ENCODE measurements at regions not wholly inside any gene's neighbourhood (a gene's known extent, or its start where the extent isn't known, plus 50 kb on each side); places are given as distances from the start of the nearest gene placed in this dataset.
"Not testable (repeated sequence)": the region's sequence is repeated elsewhere in the genome, so short reads cannot be mapped to it uniquely, and the experiment has no call there.

- no peak for DNase-seq
- Mint-ChIP-seq H3K36me3 (no peaks in the 10 kb centered on the region), H3K27ac (no peak overlapping the region), H3K4me3 (no peak overlapping the region), H3K4me1 (no peaks in the 10 kb centered on the region), H3K27me3 (no peaks in the 10 kb centered on the region), H3K9me3 (ENCODE audit: low read depth) (no peaks in the 10 kb centered on the region)
- CTCF ChIA-PET: no interaction called here
- ATAC-seq: no peak
Observed at GRCh38 chr1:55815745-55816455, 600.7 kb upstream of the USP24 start.

GRCh38 chr1:55814967-55815366 is 599.8 kb upstream of the USP24 start:
- DNase-seq (no peak), ATAC-seq (no peak)
- Mint-ChIP-seq H3K27ac (no peak overlapping the region), H3K4me1 (no peaks in the 10 kb centered on the region), H3K27me3 (no peaks in the 10 kb centered on the region), H3K9me3 (ENCODE audit: low read depth) (no peaks in the 10 kb centered on the region), H3K36me3 (no peaks in the 10 kb centered on the region), H3K4me3 (no peak overlapping the region)
- CTCF ChIA-PET: no interaction called here

GRCh38 chr1:55813618-55814017 is 598.5 kb upstream of the USP24 start:
- H3K27ac Mint-ChIP-seq: no peak overlapping the region
- ATAC-seq (no peak), DNase-seq (no peak)
- H3K36me3 Mint-ChIP-seq: no peaks in the 10 kb centered on the region
- H3K4me1 Mint-ChIP-seq: no peaks in the 10 kb centered on the region
- H3K27me3 Mint-ChIP-seq: no peaks in the 10 kb centered on the region
- CTCF ChIA-PET: no interaction called here
- H3K9me3 Mint-ChIP-seq (ENCODE audit: low read depth): no peaks in the 10 kb centered on the region
- H3K4me3 Mint-ChIP-seq: no peak overlapping the region

GRCh38 chr1:55812281-55812680 is 597.1 kb upstream of the USP24 start:
- Mint-ChIP-seq H3K36me3 (no peaks in the 10 kb centered on the region), H3K4me1 (no peaks in the 10 kb centered on the region), H3K4me3 (no peak overlapping the region), H3K27ac (no peak overlapping the region), H3K9me3 (ENCODE audit: low read depth) (no peaks in the 10 kb centered on the region), H3K27me3 (no peaks in the 10 kb centered on the region)
- DNase-seq: no peak
- ATAC-seq: no peak
- CTCF ChIA-PET: no interaction called here

GRCh38 chr1:55808263-55808662 is 593.1 kb upstream of the USP24 start:
- ATAC-seq (no peak), DNase-seq (no peak)
- H3K4me1 Mint-ChIP-seq: no peaks in the 10 kb centered on the region
- CTCF ChIA-PET: no interaction called here
- no peak overlapping the region for H3K27ac Mint-ChIP-seq
- no peak overlapping the region for H3K4me3 Mint-ChIP-seq
- H3K9me3 Mint-ChIP-seq (ENCODE audit: low read depth): peaks cover 5% of the 10 kb centered on the region
- no peaks in the 10 kb centered on the region for H3K36me3 Mint-ChIP-seq
- H3K27me3 Mint-ChIP-seq: no peaks in the 10 kb centered on the region

- CTCF ChIA-PET: no interaction called here
- no peak for DNase-seq
- Mint-ChIP-seq H3K36me3 (no peaks in the 10 kb centered on the region), H3K27ac (no peak overlapping the region), H3K9me3 (ENCODE audit: low read depth) (peaks cover 7% of the 10 kb centered on the region), H3K4me3 (no peak overlapping the region), H3K27me3 (no peaks in the 10 kb centered on the region), H3K4me1 (no peaks in the 10 kb centered on the region)
- ATAC-seq: no peak
Observed at GRCh38 chr1:55803429-55803828, 588.3 kb upstream of the USP24 start.

- no peak overlapping the region for H3K27ac Mint-ChIP-seq
- H3K27me3 Mint-ChIP-seq: no peaks in the 10 kb centered on the region
- ATAC-seq: no peak
- H3K4me1 Mint-ChIP-seq: no peaks in the 10 kb centered on the region
- peaks cover 7% of the 10 kb centered on the region for H3K9me3 Mint-ChIP-seq (ENCODE audit: low read depth)
- no peak overlapping the region for H3K4me3 Mint-ChIP-seq
- no peak for DNase-seq
- H3K36me3 Mint-ChIP-seq: no peaks in the 10 kb centered on the region
- CTCF ChIA-PET: no interaction called here
Observed at GRCh38 chr1:55801481-55801880, 586.3 kb upstream of the USP24 start.

GRCh38 chr1:55800503-55800902 is 585.3 kb upstream of the USP24 start:
- no peaks in the 10 kb centered on the region for H3K4me1 Mint-ChIP-seq
- peaks cover 2% of the 10 kb centered on the region for H3K9me3 Mint-ChIP-seq (ENCODE audit: low read depth)

GRCh38 chr1:55793856-55794255 is 578.7 kb upstream of the USP24 start:
- H3K4me3 Mint-ChIP-seq: no peak overlapping the region
- ATAC-seq (no peak), DNase-seq (no peak)
- H3K36me3 Mint-ChIP-seq: no peaks in the 10 kb centered on the region
- H3K27ac Mint-ChIP-seq: no peak overlapping the region
- CTCF ChIA-PET: no interaction called here
- no peaks in the 10 kb centered on the region for H3K4me1 Mint-ChIP-seq
- H3K9me3 Mint-ChIP-seq (ENCODE audit: low read depth): no peaks in the 10 kb centered on the region
- no peaks in the 10 kb centered on the region for H3K27me3 Mint-ChIP-seq

More at GRCh38 chr1:55800503-55800902, 585.3 kb upstream of the USP24 start:
- Mint-ChIP-seq H3K27ac (no peak overlapping the region), H3K36me3 (no peaks in the 10 kb centered on the region), H3K27me3 (no peaks in the 10 kb centered on the region), H3K4me3 (no peak overlapping the region)
- ATAC-seq (no peak), DNase-seq (no peak)
- CTCF ChIA-PET: no interaction called here

- Mint-ChIP-seq H3K36me3 (no peaks in the 10 kb centered on the region), H3K27me3 (no peaks in the 10 kb centered on the region), H3K9me3 (ENCODE audit: low read depth) (peaks cover 2% of the 10 kb centered on the region), H3K4me1 (no peaks in the 10 kb centered on the region), H3K4me3 (no peak overlapping the region), H3K27ac (no peak overlapping the region)
- CTCF ChIA-PET: no interaction called here
- ATAC-seq: no peak
- no peak for DNase-seq
Observed at GRCh38 chr1:55792870-55793269, 577.7 kb upstream of the USP24 start.

GRCh38 chr1:55789466-55789865 is 574.3 kb upstream of the USP24 start:
- Mint-ChIP-seq H3K27me3 (no peaks in the 10 kb centered on the region), H3K4me3 (no peak overlapping the region), H3K27ac (no peak overlapping the region), H3K36me3 (no peaks in the 10 kb centered on the region), H3K9me3 (ENCODE audit: low read depth) (peaks cover 2% of the 10 kb centered on the region), H3K4me1 (no peaks in the 10 kb centered on the region)
- ATAC-seq (no peak), DNase-seq (no peak)
- CTCF ChIA-PET: no interaction called here

GRCh38 chr1:55786396-55786795 is 571.2 kb upstream of the USP24 start:
- Mint-ChIP-seq H3K36me3 (no peaks in the 10 kb centered on the region), H3K4me1 (no peaks in the 10 kb centered on the region), H3K4me3 (no peak overlapping the region), H3K27ac (no peak overlapping the region), H3K9me3 (ENCODE audit: low read depth) (peaks cover 2% of the 10 kb centered on the region), H3K27me3 (no peaks in the 10 kb centered on the region)
- CTCF ChIA-PET: no interaction called here
- ATAC-seq: no peak
- no peak for DNase-seq

- ATAC-seq; H3K9me3 Mint-ChIP-seq (ENCODE audit: low read depth); H3K4me3 Mint-ChIP-seq; H3K27ac Mint-ChIP-seq; H3K27me3 Mint-ChIP-seq; CTCF ChIA-PET; H3K4me1 Mint-ChIP-seq; DNase-seq; H3K36me3 Mint-ChIP-seq: not testable (repeated sequence)
Observed at GRCh38 chr1:55784941-55785450, 569.8 kb upstream of the USP24 start.

- Mint-ChIP-seq H3K36me3 (no peaks in the 10 kb centered on the region), H3K9me3 (ENCODE audit: low read depth) (no peaks in the 10 kb centered on the region), H3K27me3 (no peaks in the 10 kb centered on the region), H3K4me1 (no peaks in the 10 kb centered on the region), H3K27ac (no peak overlapping the region), H3K4me3 (no peak overlapping the region)
- no peak for DNase-seq
- ATAC-seq: no peak
- CTCF ChIA-PET: no interaction called here
Observed at GRCh38 chr1:55781944-55782482, 566.8 kb upstream of the USP24 start.

All from activated CD8-positive, alpha-beta memory T cell treated with anti-CD3 and anti-CD28 coated beads, Interleukin-2, amount 10 ng/mL, durations not matched to agents 7 days and 5 days (primary cell).